GM23338 (cell line): ENCODE measurements at regions not wholly inside any gene's neighbourhood (a gene's known extent, or its start where the extent isn't known, plus 50 kb on each side); places are given as distances from the start of the nearest gene placed in this dataset.

Source experiments
- ATAC-seq: fragments of 200-7000 bp; cut with Tn5 transposase; 3 replicates; pipeline ENCODE4 v1.9.1; 2020
- DNase-seq: peaks from one replicate; pipeline ENCODE4 v3.0.0-alpha.2; 2015; ENCODE audit warnings: low spot score
- H2AFZ ChIP-seq: fragments of 200-600 bp; sonication (generic); 2 replicates; pipeline ENCODE4 v1.8.0; 2016; ENCODE audit warnings: antibody characterized with exemption, mild to moderate bottlenecking, moderate library complexity
- H3F3A ChIP-seq: fragments of 200-600 bp; sonication (generic); replicated peaks from 2 replicates; pipeline ENCODE4 v1.8.0; 2017; ENCODE audit warnings: antibody characterized with exemption, mixed run types, low read depth
- H3K27ac ChIP-seq: fragments of 200-600 bp; sonication (generic); 2 replicates; pipeline ENCODE4 v1.6.1; 2016; ENCODE audit warnings: low read depth
- H3K27me3 ChIP-seq: fragments of 200-600 bp; sonication (generic); 2 replicates; pipeline ENCODE4 v1.8.0; 2016; ENCODE audit warnings: mild to moderate bottlenecking, mixed run types, moderate library complexity; ENCODE audit not compliant: insufficient read depth
- H3K36me3 ChIP-seq: fragments of 200-600 bp; sonication (generic); 2 replicates; pipeline ENCODE4 v1.8.0; 2016; ENCODE audit warnings: mild to moderate bottlenecking; ENCODE audit not compliant: insufficient read depth
- H3K4me1 ChIP-seq: fragments of 200-600 bp; sonication (generic); 2 replicates; pipeline ENCODE4 v1.8.0; 2016; ENCODE audit warnings: mild to moderate bottlenecking, moderate library complexity; ENCODE audit not compliant: insufficient read depth
- H3K4me2 ChIP-seq: fragments of 200-600 bp; sonication (generic); 2 replicates; pipeline ENCODE4 v1.7.1; 2017; ENCODE audit warnings: mixed run types
- H3K4me3 ChIP-seq: fragments of 200-600 bp; sonication (generic); 2 replicates; pipeline ENCODE4 v1.6.1; 2016; ENCODE audit warnings: mixed run types
- H3K79me2 ChIP-seq: fragments of 200-600 bp; sonication (generic); replicated peaks from 2 replicates; pipeline ENCODE4 v1.8.0; 2017; ENCODE audit warnings: mild to moderate bottlenecking; ENCODE audit not compliant: insufficient read depth
- H3K9me2 ChIP-seq: fragments of 200-600 bp; sonication (generic); 2 replicates; pipeline ENCODE4 v1.8.0; 2017; ENCODE audit not compliant: insufficient read depth
- H4K20me1 ChIP-seq: fragments of 200-600 bp; sonication (generic); replicated peaks from 2 replicates; pipeline ENCODE4 v1.8.0; 2017; ENCODE audit warnings: mild to moderate bottlenecking; ENCODE audit not compliant: insufficient read depth
- H3K27ac Mint-ChIP-seq: 2 replicates; pipeline ENCODE4 v1.8.0; 2020; ENCODE audit warnings: inconsistent platforms, mild to moderate bottlenecking, moderate library complexity, mixed read lengths
- H3K27me3 Mint-ChIP-seq: 3 replicates; pipeline ENCODE4 v1.8.0; 2022; ENCODE audit warnings: low read depth, mild to moderate bottlenecking, moderate library complexity, mixed read lengths, inconsistent platforms; ENCODE audit not compliant: insufficient read depth, poor library complexity
- H3K36me3 Mint-ChIP-seq: 3 replicates; pipeline ENCODE4 v1.8.0; 2021; ENCODE audit warnings: low read depth, mild to moderate bottlenecking, inconsistent platforms, moderate library complexity, mixed read lengths
- H3K4me1 Mint-ChIP-seq: 3 replicates; pipeline ENCODE4 v1.8.0; 2020; ENCODE audit warnings: mild to moderate bottlenecking, inconsistent platforms, mixed read lengths
- H3K4me3 Mint-ChIP-seq: 3 replicates; pipeline ENCODE4 v1.8.0; 2021; ENCODE audit warnings: moderate library complexity, mild to moderate bottlenecking, inconsistent platforms, mixed read lengths
- H3K9me3 Mint-ChIP-seq: 3 replicates; pipeline ENCODE4 v1.8.0; 2020; ENCODE audit warnings: moderate library complexity, mild to moderate bottlenecking, inconsistent platforms, mixed read lengths
- CREB1 ChIP-seq: fragments of 250-450 bp; sonication (Bioruptor Pico); IDR thresholded peaks from 2 replicates; pipeline ENCODE4 v1.5.0; 2020; ENCODE audit warnings: low read depth, mild to moderate bottlenecking, moderate library complexity
- CTCF ChIP-seq, 2 experiments: fragments of 200-600 bp in 1 of 2; sonication (generic) in 1 of 2; conservative IDR thresholded peaks; 2 replicates each; pipeline versions ENCODE4 v1.5.1 to v1.6.1; 2016 to 2017; ENCODE audit warnings: antibody characterized with exemption in 2 of 2, low read depth in 2 of 2, mild to moderate bottlenecking in 2 of 2, moderate library complexity in 1 of 2
- ETS1 ChIP-seq: IDR thresholded peaks from 2 replicates; pipeline ENCODE4 v1.6.1; 2016; ENCODE audit warnings: antibody characterized with exemption
- EZH2 ChIP-seq: fragments of 200-600 bp; sonication (generic); IDR thresholded peaks from one replicate; pipeline ENCODE4 v1.8.0; 2017; ENCODE audit warnings: antibody characterized with exemption, mild to moderate bottlenecking, low read depth; ENCODE audit not compliant: unreplicated experiment
- EZH2phosphoT487 ChIP-seq: fragments of 200-600 bp; sonication (generic); IDR thresholded peaks from one replicate; pipeline ENCODE4 v1.8.1; 2018; ENCODE audit warnings: antibody characterized with exemption; ENCODE audit not compliant: unreplicated experiment
- POLR2AphosphoS5 ChIP-seq: IDR thresholded peaks from 2 replicates; pipeline ENCODE4 v1.6.1; 2016; ENCODE audit warnings: antibody characterized with exemption, low read depth
- REST ChIP-seq: IDR thresholded peaks from one replicate; pipeline ENCODE4 v1.6.1; 2018; ENCODE audit warnings: antibody characterized with exemption; ENCODE audit not compliant: unreplicated experiment
- STAT1 ChIP-seq: IDR thresholded peaks from one replicate; pipeline ENCODE4 v1.6.1; 2016; ENCODE audit warnings: antibody characterized with exemption; ENCODE audit not compliant: unreplicated experiment
- ZNF114 ChIP-seq: fragments of 250-450 bp; sonication (Bioruptor Pico); IDR thresholded peaks from 2 replicates; pipeline ENCODE4 v1.5.0; 2020; ENCODE audit warnings: mild to moderate bottlenecking, moderate library complexity
- ZNF331 ChIP-seq: fragments of 250-450 bp; sonication (Bioruptor Pico); IDR thresholded peaks from 2 replicates; pipeline ENCODE4 v1.5.0; 2020; ENCODE audit warnings: low read depth, mild to moderate bottlenecking, moderate library complexity

GRCh38 chr3:102599819-102600576, 165.2 kb downstream of the ZPLD1 start:
- no peaks in the 10 kb centered on the region for H3K9me3 Mint-ChIP-seq
- Histone ChIP-seq H3K4me2 (no peak overlapping the region), H4K20me1 (no peaks in the 10 kb centered on the region), H3K27ac (no peak overlapping the region), H3K79me2 (no peaks in the 10 kb centered on the region), H3K27me3 (no peaks in the 10 kb centered on the region), H3F3A (no peaks in the 10 kb centered on the region), H3K9me2 (peaks cover 9% of the 10 kb centered on the region), H3K36me3 (no peaks in the 10 kb centered on the region), H3K4me1 (no peaks in the 10 kb centered on the region), H3K4me3 (no peak overlapping the region), H2AFZ (no peak overlapping the region)
- no peak overlapping the region for H3K4me3 Mint-ChIP-seq
- ATAC-seq (no peak), DNase-seq (no peak)
- H3K27ac Mint-ChIP-seq: no peak overlapping the region
- TF ChIP-seq STAT1 (no peak), POLR2AphosphoS5 (no peak), CREB1 (CRISPR knock-in tag) (no peak), EZH2 (no peak), ETS1 (no peak), REST (no peak), ZNF114 (CRISPR knock-in tag) (no peak), EZH2phosphoT487 (no peak), ZNF331 (CRISPR knock-in tag) (no peak)
- H3K27me3 Mint-ChIP-seq: peaks cover 2% of the 10 kb centered on the region
- 0 out of 3 replicates have a peak, but pooled peaks cover 4% of the 10 kb centered on the region for H3K4me1 Mint-ChIP-seq
- no peaks in the 10 kb centered on the region for H3K36me3 Mint-ChIP-seq

GRCh38 chr3:102605153-102605552, 170.3 kb downstream of the ZPLD1 start:
- Mint-ChIP-seq H3K27me3 (no peaks in the 10 kb centered on the region), H3K4me1 (0 out of 3 replicates have a peak, but pooled peaks cover 2% of the 10 kb centered on the region), H3K4me3 (no peak overlapping the region), H3K36me3 (no peaks in the 10 kb centered on the region), H3K27ac (no peak overlapping the region), H3K9me3 (no peaks in the 10 kb centered on the region)
- Histone ChIP-seq H3K9me2 (0 out of 2 replicates have a peak, but pooled peaks cover 2% of the 10 kb centered on the region), H3K36me3 (no peaks in the 10 kb centered on the region), H3F3A (no peaks in the 10 kb centered on the region), H3K4me3 (no peak overlapping the region), H3K4me2 (no peak overlapping the region), H3K27me3 (no peaks in the 10 kb centered on the region), H3K27ac (no peak overlapping the region), H4K20me1 (no peaks in the 10 kb centered on the region), H3K79me2 (no peaks in the 10 kb centered on the region), H3K4me1 (no peaks in the 10 kb centered on the region), H2AFZ (no peak overlapping the region)
- DNase-seq: no peak
- ATAC-seq: no peak
- TF ChIP-seq CTCF (conservative IDR thresholded peaks at IDR 0.05; ENCODE audit: low read depth in 2 of 2) (no peak), POLR2AphosphoS5 (no peak)
